Liver (tissue), 7 donors: ENCODE measurements at regions not wholly inside any gene's neighbourhood (a gene's known extent, or its start where the extent isn't known, plus 50 kb on each side); places are given as distances from the start of the nearest gene placed in this dataset.

Source experiments
- DNase-seq: peaks from one replicate; pipeline ENCODE4 v3.0.0-alpha.2; 2017; ENCODE audit warnings: low spot score
- H3K27ac ChIP-seq, 2 donors: one replicate each; pipeline ENCODE4 v1.7.0; 2013; ENCODE audit warnings: inconsistent platforms in 2 of 2, low read length in 2 of 2, control low read depth in 1 of 2, low read depth in 1 of 2, mild to moderate bottlenecking in 1 of 2
- H3K27me3 ChIP-seq, 4 donors: one replicate each; pipeline versions ENCODE4 v1.6.1 to v1.7.0; 2013; ENCODE audit warnings: low read length in 3 of 4, inconsistent platforms in 1 of 4, mild to moderate bottlenecking in 1 of 4, moderate library complexity in 1 of 4; ENCODE audit not compliant: control insufficient read depth in 4 of 4, insufficient read depth in 4 of 4
- H3K36me3 ChIP-seq, 4 donors: one replicate each; pipeline versions ENCODE4 v1.6.1 to v1.7.0; 2013; ENCODE audit warnings: low read length in 3 of 4, mild to moderate bottlenecking in 3 of 4, low read depth in 1 of 4, moderate library complexity in 1 of 4; ENCODE audit not compliant: control insufficient read depth in 4 of 4, insufficient read depth in 3 of 4
- H3K4me1 ChIP-seq, 4 donors: one replicate each; pipeline versions ENCODE4 v1.6.1 to v1.7.0; 2013; ENCODE audit warnings: low read length in 3 of 4, mild to moderate bottlenecking in 3 of 4, moderate library complexity in 1 of 4; ENCODE audit not compliant: control insufficient read depth in 4 of 4, insufficient read depth in 4 of 4
- H3K4me3 ChIP-seq, 3 donors: one replicate each; pipeline versions ENCODE4 v1.6.1 to v1.7.0; 2013; ENCODE audit warnings: low read length in 3 of 3, control low read depth in 1 of 3, low read depth in 1 of 3, mild to moderate bottlenecking in 1 of 3
- H3K9ac ChIP-seq, 2 donors: one replicate each; pipeline ENCODE4 v1.7.0; 2013; ENCODE audit warnings: low read length in 2 of 2, mild to moderate bottlenecking in 2 of 2, moderate library complexity in 2 of 2, control low read depth in 1 of 2, low read depth in 1 of 2
- H3K9me3 ChIP-seq, 4 donors: one replicate each; pipeline versions ENCODE4 v1.6.1 to v1.7.0; 2013; ENCODE audit warnings: low read length in 3 of 4; ENCODE audit not compliant: control insufficient read depth in 4 of 4
- ATF3 ChIP-seq: IDR thresholded peaks from 2 replicates; pipeline ENCODE4 v1.6.1; 2016; ENCODE audit warnings: antibody characterized with exemption
- EGR1 ChIP-seq, 2 donors: IDR thresholded peaks; 2 replicates each; pipeline ENCODE4 v1.6.1; 2016 to 2018; ENCODE audit warnings: antibody characterized with exemption in 2 of 2, low read depth in 2 of 2
- FOXA1 ChIP-seq: IDR thresholded peaks from 2 replicates; pipeline ENCODE4 v1.6.1; 2016; ENCODE audit warnings: antibody characterized with exemption
- FOXA2 ChIP-seq: IDR thresholded peaks from 2 replicates; pipeline ENCODE4 v1.6.1; 2016; ENCODE audit warnings: antibody characterized with exemption
- GABPA ChIP-seq, 2 donors: IDR thresholded peaks in 1 of 2; conservative IDR thresholded peaks in 1 of 2; 2 replicates each; pipeline ENCODE4 v1.6.1; 2016; ENCODE audit warnings: antibody characterized with exemption in 2 of 2, mild to moderate bottlenecking in 1 of 2, moderate library complexity in 1 of 2
- HNF4A ChIP-seq, 2 donors: conservative IDR thresholded peaks; 2 replicates each; pipeline ENCODE4 v1.6.1; 2016; ENCODE audit warnings: antibody characterized with exemption in 2 of 2, mild to moderate bottlenecking in 2 of 2
- HNF4G ChIP-seq: IDR thresholded peaks from 2 replicates; pipeline ENCODE4 v1.6.1; 2016; ENCODE audit warnings: antibody characterized with exemption
- JUND ChIP-seq, 2 donors: IDR thresholded peaks; 2 replicates each; pipeline ENCODE4 v1.6.1; 2016; ENCODE audit warnings: antibody characterized with exemption in 2 of 2
- MAX ChIP-seq: IDR thresholded peaks from 2 replicates; pipeline ENCODE4 v1.6.1; 2016; ENCODE audit warnings: antibody characterized with exemption
- NR2F2 ChIP-seq: IDR thresholded peaks from 2 replicates; pipeline ENCODE4 v1.6.1; 2016; ENCODE audit warnings: antibody characterized with exemption
- RAD21 ChIP-seq, 2 donors: IDR thresholded peaks; 2 replicates each; pipeline ENCODE4 v1.6.1; 2016; ENCODE audit warnings: antibody characterized with exemption in 2 of 2, mild to moderate bottlenecking in 2 of 2
- RXRA ChIP-seq, 2 donors: IDR thresholded peaks; 2 replicates each; pipeline ENCODE4 v1.6.1; 2017 to 2018; ENCODE audit warnings: antibody characterized with exemption in 2 of 2, mild to moderate bottlenecking in 1 of 2
- SP1 ChIP-seq: IDR thresholded peaks from 2 replicates; pipeline ENCODE4 v1.6.1; 2018; ENCODE audit warnings: antibody characterized with exemption, mild to moderate bottlenecking
- YY1 ChIP-seq: IDR thresholded peaks from 2 replicates; pipeline ENCODE4 v1.6.1; 2016; ENCODE audit warnings: antibody characterized with exemption, mild to moderate bottlenecking
- ZBTB33 ChIP-seq: IDR thresholded peaks from 2 replicates; pipeline ENCODE4 v1.6.1; 2016; ENCODE audit warnings: antibody characterized with exemption
- WGBS: extraction: QIAGEN DNeasy Blood & Tissue Kit; methylation state at CpG from one replicate; pipeline ENCODE4 v1.1.7; 2013; 5-methylcytosine and 5-hydroxymethylcytosine counted together
- donor health status: healthy.
- donor health status: healthy.
- donor health status: healthy.
- donor health status: healthy.

- Histone ChIP-seq H3K9ac (no peak overlapping the region), H3K27me3 (no peaks in the 10 kb centered on the region), H3K4me3 (no peak overlapping the region), H3K9me3 (no peaks in the 10 kb centered on the region), H3K4me1 (no peaks in the 10 kb centered on the region), H3K27ac (no peak overlapping the region), H3K36me3 (no peaks in the 10 kb centered on the region)
- DNase-seq, result no peak
- no peak for TF ChIP-seq GABPA (IDR thresholded peaks at IDR 0.05 in 1 of 2, conservative IDR thresholded peaks at IDR 0.05 in 1 of 2)
- no peak for TF ChIP-seq HNF4A (conservative IDR thresholded peaks at IDR 0.05)
- TF ChIP-seq YY1, result no peak
- WGBS, result 72% methylated on average over 1 of the region's 1 CpG
These were observed 383.3 kb downstream of the GRXCR1 start for GRCh38 chr4:43275779-43276178.

- no peak for DNase-seq
- WGBS, result 38% methylated on average over 1 of the region's 1 CpG
These were observed 383.8 kb downstream of the GRXCR1 start for GRCh38 chr4:43276321-43276720.

GRCh38 chr4:43277003-43277402 is 384.5 kb downstream of the GRXCR1 start:
- no peak overlapping the region for H3K27ac ChIP-seq
- H3K36me3 ChIP-seq, result no peaks in the 10 kb centered on the region
- no peaks in the 10 kb centered on the region for H3K9me3 ChIP-seq
- H3K27me3 ChIP-seq, result no peaks in the 10 kb centered on the region
- no peak for TF ChIP-seq FOXA2
- no peak for TF ChIP-seq MAX
- no peak for TF ChIP-seq RXRA (IDR thresholded peaks at IDR 0.05)
- TF ChIP-seq ZBTB33, result no peak
- TF ChIP-seq JUND (IDR thresholded peaks at IDR 0.05), result no peak
- no peak for TF ChIP-seq EGR1 (IDR thresholded peaks at IDR 0.05; ENCODE audit: low read depth in 2 of 2)
- no peak for TF ChIP-seq NR2F2
- TF ChIP-seq YY1, result no peak
- no peak for TF ChIP-seq FOXA1
- TF ChIP-seq GABPA (IDR thresholded peaks at IDR 0.05 in 1 of 2, conservative IDR thresholded peaks at IDR 0.05 in 1 of 2), result no peak
- TF ChIP-seq SP1, result no peak
- TF ChIP-seq RAD21 (IDR thresholded peaks at IDR 0.05), result no peak
- TF ChIP-seq ATF3, result no peak
- no peak for TF ChIP-seq HNF4G
- H3K4me3 ChIP-seq, result no peak overlapping the region
- H3K4me1 ChIP-seq, result no peaks in the 10 kb centered on the region
- DNase-seq, result no peak
- H3K9ac ChIP-seq, result no peak overlapping the region
- WGBS, result 20% methylated on average over 1 of the region's 1 CpG

More at GRCh38 chr4:43276321-43276720, 383.8 kb downstream of the GRXCR1 start:
- H3K4me1 ChIP-seq, result no peaks in the 10 kb centered on the region
- no peaks in the 10 kb centered on the region for H3K27me3 ChIP-seq
- H3K36me3 ChIP-seq, result no peaks in the 10 kb centered on the region
- H3K27ac ChIP-seq, result no peak overlapping the region
- TF ChIP-seq JUND (IDR thresholded peaks at IDR 0.05) (no peak), HNF4A (conservative IDR thresholded peaks at IDR 0.05) (no peak), FOXA2 (no peak), YY1 (no peak), MAX (no peak), ZBTB33 (no peak)
- no peak overlapping the region for H3K4me3 ChIP-seq
- no peak overlapping the region for H3K9ac ChIP-seq
- H3K9me3 ChIP-seq, result no peaks in the 10 kb centered on the region
